ENCODE measurements at regions not wholly inside any gene's neighbourhood (a gene's known extent, or its start where the extent isn't known, plus 50 kb on each side); places are given as distances from the start of the nearest gene placed in this dataset.

- TF ChIP-seq CHD7 (IDR thresholded peaks at IDR 0.05; ENCODE audit: insufficient replicate concordance, low read length) (no peak), CHD1 (IDR thresholded peaks at IDR 0.05; ENCODE audit: low read depth, low read length) (no peak), RBBP5 (IDR thresholded peaks at IDR 0.05; ENCODE audit: borderline replicate concordance, low read depth, low read length) (no peak), HDAC2 (IDR thresholded peaks at IDR 0.05; ENCODE audit: borderline replicate concordance in 1 of 2, low read depth in 2 of 2, low read length in 2 of 2) (no peak), BACH1 (IDR thresholded peaks at IDR 0.05; ENCODE audit: low read length) (no peak), JUN (IDR thresholded peaks at IDR 0.05; ENCODE audit: low read depth, low read length) (no peak), FOSL1 (IDR thresholded peaks at IDR 0.05; ENCODE audit: insufficient read depth, low read depth, low read length) (no peak)
Observed at GRCh38 chr20:57831326-57831992, 121.6 kb upstream of the PMEPA1 start (continued).

All from H1 (cell line).